Smooth muscle cell (in vitro differentiated cells): ENCODE measurements at regions not wholly inside any gene's neighbourhood (a gene's known extent, or its start where the extent isn't known, plus 50 kb on each side); places are given as distances from the start of the nearest gene placed in this dataset.

Experiments
- DNase-seq: peaks from one replicate; lab custom pipeline; 2025; ENCODE audit not compliant: unreplicated experiment; lab: John Stamatoyannopoulos, UW
- H2AFZ ChIP-seq: fragments of 200-600 bp; sonication (generic); 2 replicates; pipeline ENCODE4 v1.6.0; 2016; ENCODE audit warnings: antibody characterized with exemption, low read depth, mild to moderate bottlenecking
- H3F3A ChIP-seq: fragments of 200-600 bp; sonication (generic); 2 replicates; pipeline ENCODE4 v1.6.0; 2017; ENCODE audit warnings: antibody characterized with exemption, low read depth
- H3K27ac ChIP-seq: fragments of 200-600 bp; sonication (generic); 2 replicates; pipeline ENCODE4 v1.5.1; 2016; ENCODE audit warnings: low read depth, mild to moderate bottlenecking
- H3K27me3 ChIP-seq: fragments of 200-600 bp; sonication (generic); 2 replicates; pipeline ENCODE4 v1.6.1; 2016; ENCODE audit warnings: low read depth, mild to moderate bottlenecking
- H3K36me3 ChIP-seq: fragments of 200-600 bp; sonication (generic); 2 replicates; pipeline ENCODE4 v1.5.1; 2016; ENCODE audit warnings: low read depth
- H3K4me1 ChIP-seq: fragments of 200-600 bp; sonication (generic); 2 replicates; pipeline ENCODE4 v1.5.1; 2016; ENCODE audit warnings: low read depth
- H3K4me2 ChIP-seq: fragments of 200-600 bp; sonication (generic); 2 replicates; pipeline ENCODE4 v1.6.0; 2016; ENCODE audit warnings: mild to moderate bottlenecking
- H3K4me3 ChIP-seq: fragments of 200-600 bp; sonication (generic); 2 replicates; pipeline ENCODE4 v1.5.1; 2016; ENCODE audit warnings: mild to moderate bottlenecking
- H3K79me2 ChIP-seq: fragments of 200-600 bp; sonication (generic); 2 replicates; pipeline ENCODE4 v1.6.0; 2016; ENCODE audit warnings: low read depth, mild to moderate bottlenecking
- H3K9ac ChIP-seq: fragments of 200-600 bp; sonication (generic); 2 replicates; pipeline ENCODE4 v1.6.0; 2016; ENCODE audit warnings: low read depth
- H3K9me3 ChIP-seq: fragments of 200-600 bp; sonication (generic); replicated peaks from 2 replicates; pipeline ENCODE4 v1.5.1; 2016; ENCODE audit warnings: low read depth
- H4K20me1 ChIP-seq: fragments of 200-600 bp; sonication (generic); 2 replicates; pipeline ENCODE4 v1.6.0; 2016; ENCODE audit warnings: low read depth
- CTCF ChIP-seq: fragments of 200-600 bp; sonication (generic); IDR thresholded peaks from 2 replicates; pipeline ENCODE4 v1.5.1; 2017; ENCODE audit warnings: borderline replicate concordance, mild to moderate bottlenecking, antibody characterized with exemption; ENCODE audit not compliant: insufficient read depth, poor library complexity, severe bottlenecking
- WGBS: methylation state at CpG from one replicate; pipeline ENCODE4 v1.1.7; 2016; ENCODE audit warnings: low lambda C conversion rate; 5-methylcytosine and 5-hydroxymethylcytosine counted together

GRCh38 chr6:28767691-28768090 lies 156.1 kb downstream of the TRIM27 start:
- DNase-seq, result no peak
- Histone ChIP-seq H3K4me3 (no peak overlapping the region), H3K36me3 (no peaks in the 10 kb centered on the region), H3K9ac (no peak overlapping the region), H3K4me2 (no peak overlapping the region), H3K9me3 (no peaks in the 10 kb centered on the region), H2AFZ (no peak overlapping the region), H3K27ac (no peak overlapping the region), H3K27me3 (peaks cover 91% of the 10 kb centered on the region), H3F3A (peaks cover 7% of the 10 kb centered on the region), H3K79me2 (no peaks in the 10 kb centered on the region), H4K20me1 (no peaks in the 10 kb centered on the region), H3K4me1 (peaks cover 6% of the 10 kb centered on the region)
- 69% methylated on average over 5 of the region's 5 CpGs for WGBS
- no peak for TF ChIP-seq CTCF

DNA sequence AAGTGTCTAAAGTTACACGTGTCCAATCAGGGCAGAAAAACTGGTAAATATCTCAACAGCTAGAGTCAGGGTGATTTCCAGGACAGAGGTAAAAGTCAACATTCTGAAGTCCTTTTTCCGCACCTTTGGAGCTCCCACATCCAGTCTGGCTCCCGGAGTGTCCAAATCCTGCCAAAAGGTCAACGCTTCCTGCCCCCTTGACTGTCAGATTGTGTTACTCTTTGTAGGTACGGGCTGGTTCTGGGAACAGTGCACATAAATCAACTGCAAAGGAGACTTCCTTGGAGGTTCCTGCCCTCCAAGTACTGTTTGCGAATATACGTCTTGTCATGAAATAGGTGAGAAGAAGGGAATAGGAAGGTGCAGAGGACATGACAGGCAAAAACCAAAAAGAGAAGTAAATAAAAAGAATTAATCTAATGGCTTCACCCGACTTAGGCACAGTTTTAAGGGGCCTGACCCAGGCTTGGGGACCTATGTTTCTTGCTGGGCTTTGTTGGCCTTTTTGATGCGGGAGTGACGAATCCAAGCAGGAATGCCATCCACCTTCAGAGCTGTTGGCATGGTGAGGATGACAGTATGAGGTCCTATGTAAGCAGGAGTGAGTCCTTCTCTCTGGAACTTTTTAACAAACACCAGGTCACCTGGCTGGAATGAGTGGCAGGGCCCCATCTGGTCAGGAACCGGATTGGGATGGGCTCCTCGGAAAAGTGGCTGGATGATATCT lies 155.4 kb downstream of the TRIM27 start:
- H2AFZ ChIP-seq, result no peak overlapping the region
- H3K9me3 ChIP-seq, result no peaks in the 10 kb centered on the region
- H3K36me3 ChIP-seq, result no peaks in the 10 kb centered on the region
- no peak overlapping the region for H3K9ac ChIP-seq
- no peak for TF ChIP-seq CTCF
- H3K79me2 ChIP-seq, result no peaks in the 10 kb centered on the region
- no peak overlapping the region for H3K27ac ChIP-seq
- peaks cover 12% of the 10 kb centered on the region for H3K4me1 ChIP-seq
- no peak overlapping the region for H3K4me3 ChIP-seq
- H3F3A ChIP-seq, result peaks cover 12% of the 10 kb centered on the region
- H3K4me2 ChIP-seq, result no peak overlapping the region
- no peak for DNase-seq
- no peaks in the 10 kb centered on the region for H4K20me1 ChIP-seq
- 66% methylated on average over 12 of the region's 12 CpGs for WGBS
- H3K27me3 ChIP-seq, result peaks cover 91% of the 10 kb centered on the region

DNA sequence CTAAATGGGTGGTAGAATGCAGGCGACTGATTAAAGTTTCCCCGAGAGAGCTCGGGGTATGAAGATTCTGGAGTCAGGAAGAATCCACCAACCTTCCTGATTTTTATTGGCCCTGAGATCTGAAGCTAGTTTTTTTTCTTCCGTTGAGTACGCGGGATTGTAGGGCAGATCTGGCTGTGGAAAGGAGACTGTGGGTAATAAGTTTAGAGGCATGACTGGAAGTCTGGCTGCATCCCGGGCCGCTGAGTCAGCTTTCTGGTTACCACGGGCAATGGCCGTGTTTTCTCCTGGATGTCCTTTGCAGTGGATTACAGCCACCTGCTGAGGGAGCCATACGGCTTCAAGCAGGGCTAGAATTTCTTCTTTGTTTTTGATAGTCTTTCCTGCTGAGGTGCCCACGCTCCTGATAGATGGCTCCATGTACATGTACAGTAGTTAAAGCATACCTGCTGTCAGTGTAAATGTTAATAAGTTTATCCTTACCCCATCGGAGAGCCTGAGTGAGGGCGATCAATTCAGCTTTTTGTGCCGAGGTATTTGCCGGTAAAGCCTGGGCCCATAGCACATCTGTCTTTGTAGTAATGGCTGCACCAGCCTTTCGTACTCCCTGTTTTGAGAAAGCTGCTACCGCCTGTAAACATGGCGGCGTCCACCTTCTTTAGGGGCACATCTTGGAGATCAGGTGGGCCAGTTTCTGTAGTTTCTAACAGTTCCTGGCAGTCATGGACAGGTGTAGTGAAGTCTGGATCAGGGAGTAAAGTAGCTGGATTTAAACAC lies 154.0 kb downstream of the TRIM27 start:
- no peaks in the 10 kb centered on the region for H4K20me1 ChIP-seq
- peaks cover 19% of the 10 kb centered on the region for H3F3A ChIP-seq
- H3K9me3 ChIP-seq, result no peaks in the 10 kb centered on the region
- peaks cover 91% of the 10 kb centered on the region for H3K27me3 ChIP-seq
- H2AFZ ChIP-seq, result no peak overlapping the region
- H3K4me3 ChIP-seq, result no peak overlapping the region
- no peaks in the 10 kb centered on the region for H3K36me3 ChIP-seq
- peak; percentile 31 for TF ChIP-seq CTCF
- no peaks in the 10 kb centered on the region for H3K79me2 ChIP-seq
- peak overlapping the region; percentile 36 for H3K4me2 ChIP-seq
- WGBS, result 23% methylated on average over 20 of the region's 20 CpGs
- H3K9ac ChIP-seq, result no peak overlapping the region
- H3K27ac ChIP-seq, result no peak overlapping the region
- peaks cover 15% of the 10 kb centered on the region for H3K4me1 ChIP-seq
- DNase-seq, result no peak

GRCh38 chr6:28770732-28771131 lies 153.1 kb downstream of the TRIM27 start:
- H3K79me2 ChIP-seq, result no peaks in the 10 kb centered on the region
- H3K4me2 ChIP-seq, result no peak overlapping the region
- H3K4me1 ChIP-seq, result peaks cover 16% of the 10 kb centered on the region
- no peaks in the 10 kb centered on the region for H4K20me1 ChIP-seq
- no peak overlapping the region for H2AFZ ChIP-seq
- no peak overlapping the region for H3K4me3 ChIP-seq
- H3K9me3 ChIP-seq, result no peaks in the 10 kb centered on the region
- peaks cover 91% of the 10 kb centered on the region for H3K27me3 ChIP-seq
- WGBS, result 66% methylated on average over 14 of the region's 14 CpGs
- no peaks in the 10 kb centered on the region for H3K36me3 ChIP-seq
- no peak overlapping the region for H3K9ac ChIP-seq
- no peak for DNase-seq
- H3K27ac ChIP-seq, result no peak overlapping the region
- TF ChIP-seq CTCF, result no peak
- peaks cover 19% of the 10 kb centered on the region for H3F3A ChIP-seq
